NB4 (cell line): ENCODE measurements at regions not wholly inside any gene's neighbourhood (a gene's known extent, or its start where the extent isn't known, plus 50 kb on each side); places are given as distances from the start of the nearest gene placed in this dataset.

Experiments
- POLR2A ChIP-seq: IDR thresholded peaks from 2 replicates; pipeline ENCODE4 v1.6.1; 2011; ENCODE audit warnings: mild to moderate bottlenecking; ENCODE audit not compliant: insufficient read length; ENCODE audit errors: extremely low read depth
- TF ChIP-seq, protein P1 (sequence below): IDR thresholded peaks from one replicate; pipeline ENCODE4 v1.5.1; 2012; ENCODE audit warnings: low read depth, low read length
- TF ChIP-seq, protein P2 (sequence below): IDR thresholded peaks from 2 replicates; pipeline ENCODE4 v1.6.1; 2011; ENCODE audit warnings: low read depth, low read length

GRCh38 chr21:26267389-26267788, 96.8 kb upstream of the APP start:
- no peak for TF ChIP-seq POLR2A
- TF ChIP-seq, protein P1, sequence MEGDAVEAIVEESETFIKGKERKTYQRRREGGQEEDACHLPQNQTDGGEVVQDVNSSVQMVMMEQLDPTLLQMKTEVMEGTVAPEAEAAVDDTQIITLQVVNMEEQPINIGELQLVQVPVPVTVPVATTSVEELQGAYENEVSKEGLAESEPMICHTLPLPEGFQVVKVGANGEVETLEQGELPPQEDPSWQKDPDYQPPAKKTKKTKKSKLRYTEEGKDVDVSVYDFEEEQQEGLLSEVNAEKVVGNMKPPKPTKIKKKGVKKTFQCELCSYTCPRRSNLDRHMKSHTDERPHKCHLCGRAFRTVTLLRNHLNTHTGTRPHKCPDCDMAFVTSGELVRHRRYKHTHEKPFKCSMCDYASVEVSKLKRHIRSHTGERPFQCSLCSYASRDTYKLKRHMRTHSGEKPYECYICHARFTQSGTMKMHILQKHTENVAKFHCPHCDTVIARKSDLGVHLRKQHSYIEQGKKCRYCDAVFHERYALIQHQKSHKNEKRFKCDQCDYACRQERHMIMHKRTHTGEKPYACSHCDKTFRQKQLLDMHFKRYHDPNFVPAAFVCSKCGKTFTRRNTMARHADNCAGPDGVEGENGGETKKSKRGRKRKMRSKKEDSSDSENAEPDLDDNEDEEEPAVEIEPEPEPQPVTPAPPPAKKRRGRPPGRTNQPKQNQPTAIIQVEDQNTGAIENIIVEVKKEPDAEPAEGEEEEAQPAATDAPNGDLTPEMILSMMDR = no peak
- TF ChIP-seq, protein P2, sequence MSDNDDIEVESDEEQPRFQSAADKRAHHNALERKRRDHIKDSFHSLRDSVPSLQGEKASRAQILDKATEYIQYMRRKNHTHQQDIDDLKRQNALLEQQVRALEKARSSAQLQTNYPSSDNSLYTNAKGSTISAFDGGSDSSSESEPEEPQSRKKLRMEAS = no peak
